VCaP (cell line): ENCODE measurements at regions not wholly inside any gene's neighbourhood (a gene's known extent, or its start where the extent isn't known, plus 50 kb on each side); places are given as distances from the start of the nearest gene placed in this dataset.

Experiments
- H3K27ac ChIP-seq: fragments of 450-650 bp; 2 replicates; pipeline ENCODE4 v1.5.1; 2017
- TF ChIP-seq, protein P1 (sequence below): fragments of 450-650 bp; conservative IDR thresholded peaks from 2 replicates; pipeline ENCODE4 v1.5.1; 2017; ENCODE audit warnings: mild to moderate bottlenecking, moderate library complexity

GRCh38 chr6:81564470-81565068, 187.9 kb downstream of the TENT5A start:
- H3K27ac ChIP-seq: no peak overlapping the region
- TF ChIP-seq, protein P1, sequence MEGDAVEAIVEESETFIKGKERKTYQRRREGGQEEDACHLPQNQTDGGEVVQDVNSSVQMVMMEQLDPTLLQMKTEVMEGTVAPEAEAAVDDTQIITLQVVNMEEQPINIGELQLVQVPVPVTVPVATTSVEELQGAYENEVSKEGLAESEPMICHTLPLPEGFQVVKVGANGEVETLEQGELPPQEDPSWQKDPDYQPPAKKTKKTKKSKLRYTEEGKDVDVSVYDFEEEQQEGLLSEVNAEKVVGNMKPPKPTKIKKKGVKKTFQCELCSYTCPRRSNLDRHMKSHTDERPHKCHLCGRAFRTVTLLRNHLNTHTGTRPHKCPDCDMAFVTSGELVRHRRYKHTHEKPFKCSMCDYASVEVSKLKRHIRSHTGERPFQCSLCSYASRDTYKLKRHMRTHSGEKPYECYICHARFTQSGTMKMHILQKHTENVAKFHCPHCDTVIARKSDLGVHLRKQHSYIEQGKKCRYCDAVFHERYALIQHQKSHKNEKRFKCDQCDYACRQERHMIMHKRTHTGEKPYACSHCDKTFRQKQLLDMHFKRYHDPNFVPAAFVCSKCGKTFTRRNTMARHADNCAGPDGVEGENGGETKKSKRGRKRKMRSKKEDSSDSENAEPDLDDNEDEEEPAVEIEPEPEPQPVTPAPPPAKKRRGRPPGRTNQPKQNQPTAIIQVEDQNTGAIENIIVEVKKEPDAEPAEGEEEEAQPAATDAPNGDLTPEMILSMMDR: no peak

GRCh38 chr6:81562169-81562568, 190.3 kb downstream of the TENT5A start:
- H3K27ac ChIP-seq: no peak overlapping the region
- TF ChIP-seq, protein P1: no peak

DNA sequence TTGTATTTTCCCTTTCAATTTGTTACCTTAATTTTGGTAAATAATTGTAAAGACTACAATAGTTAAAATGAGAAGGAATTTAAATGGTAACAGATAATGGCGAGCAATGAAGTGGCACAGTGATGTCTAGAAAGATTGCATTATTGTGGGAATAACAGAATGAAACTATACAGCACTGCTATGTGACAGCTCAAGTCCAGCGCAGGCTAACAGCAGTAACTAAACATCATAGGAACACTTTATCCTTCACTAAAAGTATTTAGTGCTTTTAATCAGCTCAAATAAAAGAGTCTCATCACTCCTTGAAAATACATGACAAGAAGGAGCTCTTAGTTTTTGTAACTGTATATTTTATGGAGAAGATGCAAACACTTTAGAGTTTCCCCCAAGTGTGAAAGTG, 190.8 kb downstream of the TENT5A start:
- H3K27ac ChIP-seq: no peak overlapping the region
- TF ChIP-seq, protein P1: no peak

DNA sequence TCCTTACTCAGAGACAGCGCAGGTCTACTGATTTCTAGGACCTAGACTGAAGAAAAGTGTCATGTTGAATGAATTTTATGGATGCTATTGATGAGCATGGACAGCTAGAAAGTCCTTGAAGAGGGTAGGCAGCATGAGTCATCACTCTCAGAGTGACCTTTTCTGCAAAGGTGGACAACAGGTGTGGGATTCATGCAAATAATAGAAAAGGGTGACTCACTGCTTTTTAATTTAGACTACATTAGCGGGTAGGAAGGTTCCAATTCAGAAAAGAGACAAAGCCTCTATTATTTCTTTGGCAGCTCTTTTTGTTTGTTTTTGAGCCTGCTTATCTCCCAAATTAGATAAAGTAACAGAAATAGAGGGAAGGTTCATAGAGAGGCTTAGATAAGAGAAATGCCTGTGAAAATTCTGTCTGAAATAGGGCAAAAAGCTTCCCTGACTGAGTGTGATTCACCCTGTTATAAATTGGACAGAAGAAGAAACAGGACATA, 191.4 kb downstream of the TENT5A start:
- TF ChIP-seq, protein P1: no peak
- H3K27ac ChIP-seq: no peak overlapping the region

GRCh38 chr6:81557811-81558210, 194.7 kb downstream of the TENT5A start:
- H3K27ac ChIP-seq: no peak overlapping the region
- TF ChIP-seq, protein P1: no peak

- H3K27ac ChIP-seq: no peak overlapping the region
- TF ChIP-seq, protein P1: no peak
Measured at GRCh38 chr6:81556551-81556950, 195.9 kb downstream of the TENT5A start.

DNA sequence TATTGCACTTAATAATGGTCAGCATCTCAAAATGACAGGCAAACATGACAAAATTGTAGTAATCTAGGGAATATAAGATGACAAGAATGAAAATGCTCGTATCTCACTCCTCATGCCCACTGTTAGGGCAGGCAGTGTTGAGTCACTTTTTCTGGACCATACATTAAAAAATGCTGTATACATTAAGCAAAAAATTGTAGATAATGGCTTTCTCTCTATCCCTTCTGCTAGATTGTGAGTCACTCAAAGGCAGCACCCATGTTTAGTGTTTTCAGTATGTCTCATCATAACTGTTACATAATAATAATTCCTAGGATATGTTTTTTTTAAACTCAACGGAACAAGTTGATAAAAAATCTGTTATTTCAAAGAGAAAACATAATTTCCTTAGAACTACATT, 199.3 kb downstream of the TENT5A start:
- TF ChIP-seq, protein P1: no peak

More for the DNA sequence above, 199.3 kb downstream of the TENT5A start:
- no peak overlapping the region for H3K27ac ChIP-seq
